OCI-LY1 (cell line): ENCODE measurements at regions not wholly inside any gene's neighbourhood (a gene's known extent, or its start where the extent isn't known, plus 50 kb on each side); places are given as distances from the start of the nearest gene placed in this dataset.

ENCODE experiments used
- H2AFZ ChIP-seq: fragments of 200-600 bp; sonication (generic), shearing (Covaris generic); 2 replicates; pipeline ENCODE4 v1.6.0; 2014; ENCODE audit warnings: antibody characterized with exemption, mild to moderate bottlenecking, low read length
- H3F3A ChIP-seq: fragments of 200-600 bp; sonication (generic), shearing (Covaris generic); 2 replicates; pipeline ENCODE4 v1.6.0; 2014; ENCODE audit warnings: mild to moderate bottlenecking, antibody characterized with exemption, low read length, moderate library complexity; ENCODE audit not compliant: insufficient read depth
- H3K27ac ChIP-seq: fragments of 200-600 bp; sonication (generic); 2 replicates; pipeline ENCODE4 v1.5.1; 2014; ENCODE audit warnings: low read length, mixed run types, mild to moderate bottlenecking, low read depth; ENCODE audit not compliant: poor library complexity, severe bottlenecking
- H3K27me3 ChIP-seq: fragments of 200-600 bp; sonication (generic); 2 replicates; pipeline ENCODE4 v1.6.0; 2014; ENCODE audit warnings: antibody characterized with exemption, mild to moderate bottlenecking, low read length, moderate library complexity; ENCODE audit not compliant: insufficient read depth
- H3K36me3 ChIP-seq: fragments of 200-600 bp; sonication (generic); 2 replicates; pipeline ENCODE4 v1.6.1; 2014; ENCODE audit warnings: mild to moderate bottlenecking, antibody characterized with exemption, low read length, moderate library complexity, mixed read lengths; ENCODE audit not compliant: insufficient read depth
- H3K4me1 ChIP-seq: fragments of 200-600 bp; sonication (generic); 2 replicates; pipeline ENCODE4 v1.5.1; 2014; ENCODE audit warnings: mild to moderate bottlenecking, low read length, moderate library complexity; ENCODE audit not compliant: insufficient read depth, severe bottlenecking
- H3K4me2 ChIP-seq: fragments of 200-600 bp; sonication (generic), shearing (Covaris generic); 2 replicates; pipeline ENCODE4 v1.6.1; 2014; ENCODE audit warnings: low read length
- H3K4me3 ChIP-seq: fragments of 200-600 bp; sonication (generic); 2 replicates; pipeline ENCODE4 v1.5.1; 2014; ENCODE audit warnings: low read length, low read depth, mild to moderate bottlenecking, mixed read lengths; ENCODE audit not compliant: poor library complexity, severe bottlenecking
- H3K79me2 ChIP-seq: fragments of 200-600 bp; shearing (Covaris generic); 2 replicates; pipeline ENCODE4 v1.6.1; 2016; ENCODE audit warnings: mixed run types, low read length, mixed read lengths; ENCODE audit not compliant: insufficient read depth
- H3K9ac ChIP-seq: fragments of 200-600 bp; sonication (generic), shearing (Covaris generic); 2 replicates; pipeline ENCODE4 v1.6.1; 2014; ENCODE audit warnings: mild to moderate bottlenecking, low read length, mixed read lengths
- H3K9me2 ChIP-seq: fragments of 200-600 bp; sonication (generic), shearing (Covaris generic); 2 replicates; pipeline ENCODE4 v1.6.1; 2014; ENCODE audit warnings: low read depth, mild to moderate bottlenecking, low read length, mixed read lengths
- H3K9me3 ChIP-seq: fragments of 200-600 bp; shearing (Covaris generic); 2 replicates; pipeline ENCODE4 v1.6.1; 2014; ENCODE audit warnings: low read length, mixed read lengths
- H4K20me1 ChIP-seq: fragments of 200-600 bp; sonication (generic), shearing (Covaris generic); 2 replicates; pipeline ENCODE4 v1.6.0; 2016; ENCODE audit warnings: mild to moderate bottlenecking, low read length; ENCODE audit not compliant: insufficient read depth
- EZH2 ChIP-seq: fragments of 200-600 bp; sonication (generic), shearing (Covaris generic); IDR thresholded peaks from 2 replicates; pipeline ENCODE4 v1.8.0; 2017; ENCODE audit warnings: borderline replicate concordance, mixed run types, mild to moderate bottlenecking, antibody characterized with exemption, low read length, moderate library complexity, mixed read lengths
- TF ChIP-seq, protein P1 (sequence below): fragments of 200-600 bp; sonication (generic), shearing (Covaris generic); IDR thresholded peaks from 2 replicates; pipeline ENCODE4 v1.5.1; 2017; ENCODE audit warnings: mild to moderate bottlenecking, antibody characterized with exemption, low read length, moderate library complexity, mixed read lengths

DNA sequence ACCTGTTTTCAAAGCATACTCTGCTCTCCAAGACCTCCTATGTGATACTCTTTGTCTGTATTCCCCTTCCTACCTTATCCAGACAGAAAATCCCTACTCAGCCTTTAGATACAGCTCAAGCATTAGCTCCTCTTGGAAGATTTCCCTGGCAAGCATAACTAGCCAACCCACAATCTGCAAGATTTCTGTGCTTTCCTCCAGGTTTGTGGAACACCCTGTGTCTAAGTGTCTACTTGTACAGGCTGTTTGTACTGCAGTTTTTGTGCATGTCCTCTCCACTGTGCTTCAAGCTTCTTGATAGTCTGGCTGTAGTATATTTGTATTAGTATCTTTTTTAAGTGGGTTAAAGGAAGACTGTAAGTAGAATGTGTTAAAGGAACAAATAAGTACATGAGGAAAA is 203.7 kb downstream of the RFC3 start:
- no peaks in the 10 kb centered on the region for H3K36me3 ChIP-seq
- H3K4me3 ChIP-seq: no peak overlapping the region
- no peaks in the 10 kb centered on the region for H4K20me1 ChIP-seq
- no peaks in the 10 kb centered on the region for H3K79me2 ChIP-seq
- no peaks in the 10 kb centered on the region for H3K4me1 ChIP-seq
- H3K9me2 ChIP-seq: no peaks in the 10 kb centered on the region
- H3K9ac ChIP-seq: no peak overlapping the region
- no peaks in the 10 kb centered on the region; the same call in 1 of the 2 replicates for H3K9me3 ChIP-seq
- H2AFZ ChIP-seq: no peak overlapping the region
- H3K4me2 ChIP-seq: no peak overlapping the region
- TF ChIP-seq, protein P1, sequence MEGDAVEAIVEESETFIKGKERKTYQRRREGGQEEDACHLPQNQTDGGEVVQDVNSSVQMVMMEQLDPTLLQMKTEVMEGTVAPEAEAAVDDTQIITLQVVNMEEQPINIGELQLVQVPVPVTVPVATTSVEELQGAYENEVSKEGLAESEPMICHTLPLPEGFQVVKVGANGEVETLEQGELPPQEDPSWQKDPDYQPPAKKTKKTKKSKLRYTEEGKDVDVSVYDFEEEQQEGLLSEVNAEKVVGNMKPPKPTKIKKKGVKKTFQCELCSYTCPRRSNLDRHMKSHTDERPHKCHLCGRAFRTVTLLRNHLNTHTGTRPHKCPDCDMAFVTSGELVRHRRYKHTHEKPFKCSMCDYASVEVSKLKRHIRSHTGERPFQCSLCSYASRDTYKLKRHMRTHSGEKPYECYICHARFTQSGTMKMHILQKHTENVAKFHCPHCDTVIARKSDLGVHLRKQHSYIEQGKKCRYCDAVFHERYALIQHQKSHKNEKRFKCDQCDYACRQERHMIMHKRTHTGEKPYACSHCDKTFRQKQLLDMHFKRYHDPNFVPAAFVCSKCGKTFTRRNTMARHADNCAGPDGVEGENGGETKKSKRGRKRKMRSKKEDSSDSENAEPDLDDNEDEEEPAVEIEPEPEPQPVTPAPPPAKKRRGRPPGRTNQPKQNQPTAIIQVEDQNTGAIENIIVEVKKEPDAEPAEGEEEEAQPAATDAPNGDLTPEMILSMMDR: no peak
- TF ChIP-seq EZH2: no peak
- no peaks in the 10 kb centered on the region for H3K27me3 ChIP-seq
- H3K27ac ChIP-seq: no peak overlapping the region
- no peaks in the 10 kb centered on the region for H3F3A ChIP-seq

GRCh38 chr13:34025746-34026145 is 207.8 kb downstream of the RFC3 start:
- Histone ChIP-seq H4K20me1 (no peaks in the 10 kb centered on the region), H3K9me2 (no peaks in the 10 kb centered on the region), H3K27ac (no peak overlapping the region), H2AFZ (no peak overlapping the region), H3F3A (no peaks in the 10 kb centered on the region), H3K9me3 (no peaks in the 10 kb centered on the region; the same call in 1 of the 2 replicates), H3K4me3 (no peak overlapping the region), H3K4me1 (no peaks in the 10 kb centered on the region), H3K79me2 (no peaks in the 10 kb centered on the region), H3K9ac (no peak overlapping the region), H3K27me3 (no peaks in the 10 kb centered on the region), H3K4me2 (no peak overlapping the region), H3K36me3 (no peaks in the 10 kb centered on the region)
- TF ChIP-seq EZH2: no peak
- TF ChIP-seq, protein P1: no peak

GRCh38 chr13:34026308-34026707 is 208.4 kb downstream of the RFC3 start:
- Histone ChIP-seq H3K4me2 (no peak overlapping the region), H3K27ac (no peak overlapping the region)
- TF ChIP-seq, protein P1: no peak

More at GRCh38 chr13:34026308-34026707, 208.4 kb downstream of the RFC3 start:
- Histone ChIP-seq H3K4me1 (no peaks in the 10 kb centered on the region), H3K9me3 (no peaks in the 10 kb centered on the region; the same call in 1 of the 2 replicates), H3K4me3 (no peak overlapping the region), H3K79me2 (no peaks in the 10 kb centered on the region), H3K27me3 (no peaks in the 10 kb centered on the region), H4K20me1 (no peaks in the 10 kb centered on the region), H3F3A (no peaks in the 10 kb centered on the region), H3K36me3 (no peaks in the 10 kb centered on the region), H3K9me2 (no peaks in the 10 kb centered on the region), H3K9ac (no peak overlapping the region), H2AFZ (no peak overlapping the region)
